GM23338 (cell line): ENCODE measurements at regions not wholly inside any gene's neighbourhood (a gene's known extent, or its start where the extent isn't known, plus 50 kb on each side); places are given as distances from the start of the nearest gene placed in this dataset.

ENCODE experiments used
- ATAC-seq: fragments of 200-7000 bp; cut with Tn5 transposase; 3 replicates; pipeline ENCODE4 v1.9.1; 2020
- DNase-seq: peaks from one replicate; pipeline ENCODE4 v3.0.0-alpha.2; 2015; ENCODE audit warnings: low spot score
- H2AFZ ChIP-seq: fragments of 200-600 bp; sonication (generic); 2 replicates; pipeline ENCODE4 v1.8.0; 2016; ENCODE audit warnings: antibody characterized with exemption, mild to moderate bottlenecking, moderate library complexity
- H3F3A ChIP-seq: fragments of 200-600 bp; sonication (generic); replicated peaks from 2 replicates; pipeline ENCODE4 v1.8.0; 2017; ENCODE audit warnings: antibody characterized with exemption, mixed run types, low read depth
- H3K27ac ChIP-seq: fragments of 200-600 bp; sonication (generic); 2 replicates; pipeline ENCODE4 v1.6.1; 2016; ENCODE audit warnings: low read depth
- H3K27me3 ChIP-seq: fragments of 200-600 bp; sonication (generic); 2 replicates; pipeline ENCODE4 v1.8.0; 2016; ENCODE audit warnings: mild to moderate bottlenecking, mixed run types, moderate library complexity; ENCODE audit not compliant: insufficient read depth
- H3K36me3 ChIP-seq: fragments of 200-600 bp; sonication (generic); 2 replicates; pipeline ENCODE4 v1.8.0; 2016; ENCODE audit warnings: mild to moderate bottlenecking; ENCODE audit not compliant: insufficient read depth
- H3K4me1 ChIP-seq: fragments of 200-600 bp; sonication (generic); 2 replicates; pipeline ENCODE4 v1.8.0; 2016; ENCODE audit warnings: mild to moderate bottlenecking, moderate library complexity; ENCODE audit not compliant: insufficient read depth
- H3K4me2 ChIP-seq: fragments of 200-600 bp; sonication (generic); 2 replicates; pipeline ENCODE4 v1.7.1; 2017; ENCODE audit warnings: mixed run types
- H3K4me3 ChIP-seq: fragments of 200-600 bp; sonication (generic); 2 replicates; pipeline ENCODE4 v1.6.1; 2016; ENCODE audit warnings: mixed run types
- H3K79me2 ChIP-seq: fragments of 200-600 bp; sonication (generic); replicated peaks from 2 replicates; pipeline ENCODE4 v1.8.0; 2017; ENCODE audit warnings: mild to moderate bottlenecking; ENCODE audit not compliant: insufficient read depth
- H3K9me2 ChIP-seq: fragments of 200-600 bp; sonication (generic); 2 replicates; pipeline ENCODE4 v1.8.0; 2017; ENCODE audit not compliant: insufficient read depth
- H4K20me1 ChIP-seq: fragments of 200-600 bp; sonication (generic); replicated peaks from 2 replicates; pipeline ENCODE4 v1.8.0; 2017; ENCODE audit warnings: mild to moderate bottlenecking; ENCODE audit not compliant: insufficient read depth
- H3K27ac Mint-ChIP-seq: 2 replicates; pipeline ENCODE4 v1.8.0; 2020; ENCODE audit warnings: inconsistent platforms, mild to moderate bottlenecking, moderate library complexity, mixed read lengths
- H3K27me3 Mint-ChIP-seq: 3 replicates; pipeline ENCODE4 v1.8.0; 2022; ENCODE audit warnings: low read depth, mild to moderate bottlenecking, moderate library complexity, mixed read lengths, inconsistent platforms; ENCODE audit not compliant: insufficient read depth, poor library complexity
- H3K36me3 Mint-ChIP-seq: 3 replicates; pipeline ENCODE4 v1.8.0; 2021; ENCODE audit warnings: low read depth, mild to moderate bottlenecking, inconsistent platforms, moderate library complexity, mixed read lengths
- H3K4me1 Mint-ChIP-seq: 3 replicates; pipeline ENCODE4 v1.8.0; 2020; ENCODE audit warnings: mild to moderate bottlenecking, inconsistent platforms, mixed read lengths
- H3K4me3 Mint-ChIP-seq: 3 replicates; pipeline ENCODE4 v1.8.0; 2021; ENCODE audit warnings: moderate library complexity, mild to moderate bottlenecking, inconsistent platforms, mixed read lengths
- H3K9me3 Mint-ChIP-seq: 3 replicates; pipeline ENCODE4 v1.8.0; 2020; ENCODE audit warnings: moderate library complexity, mild to moderate bottlenecking, inconsistent platforms, mixed read lengths
- EZH2 ChIP-seq: fragments of 200-600 bp; sonication (generic); IDR thresholded peaks from one replicate; pipeline ENCODE4 v1.8.0; 2017; ENCODE audit warnings: antibody characterized with exemption, mild to moderate bottlenecking, low read depth; ENCODE audit not compliant: unreplicated experiment
- EZH2phosphoT487 ChIP-seq: fragments of 200-600 bp; sonication (generic); IDR thresholded peaks from one replicate; pipeline ENCODE4 v1.8.1; 2018; ENCODE audit warnings: antibody characterized with exemption; ENCODE audit not compliant: unreplicated experiment
- NANOG ChIP-seq: IDR thresholded peaks from 2 replicates; pipeline ENCODE4 v1.6.1; 2016; ENCODE audit warnings: antibody characterized with exemption, borderline replicate concordance
- STAT1 ChIP-seq: IDR thresholded peaks from one replicate; pipeline ENCODE4 v1.6.1; 2016; ENCODE audit warnings: antibody characterized with exemption; ENCODE audit not compliant: unreplicated experiment
- ZNF114 ChIP-seq: fragments of 250-450 bp; sonication (Bioruptor Pico); IDR thresholded peaks from 2 replicates; pipeline ENCODE4 v1.5.0; 2020; ENCODE audit warnings: mild to moderate bottlenecking, moderate library complexity
- ZNF331 ChIP-seq: fragments of 250-450 bp; sonication (Bioruptor Pico); IDR thresholded peaks from 2 replicates; pipeline ENCODE4 v1.5.0; 2020; ENCODE audit warnings: low read depth, mild to moderate bottlenecking, moderate library complexity
- TF ChIP-seq, protein P1 (sequence below): IDR thresholded peaks from one replicate; pipeline ENCODE4 v1.6.1; 2018; ENCODE audit warnings: antibody characterized with exemption; ENCODE audit not compliant: unreplicated experiment
- TF ChIP-seq, protein P2 (sequence below), 2 experiments: fragments of 200-600 bp in 1 of 2; sonication (generic) in 1 of 2; conservative IDR thresholded peaks; 2 replicates each; pipeline versions ENCODE4 v1.5.1 to v1.6.1; 2016 to 2017; ENCODE audit warnings: antibody characterized with exemption in 2 of 2, low read depth in 2 of 2, mild to moderate bottlenecking in 2 of 2, moderate library complexity in 1 of 2
- TF ChIP-seq, protein P3 (sequence below): fragments of 250-450 bp; sonication (Bioruptor Pico); IDR thresholded peaks from 2 replicates; pipeline ENCODE4 v1.5.0; 2020; ENCODE audit warnings: mild to moderate bottlenecking, moderate library complexity
- TF ChIP-seq, protein P4 (sequence below): IDR thresholded peaks from 2 replicates; pipeline ENCODE4 v1.6.1; 2016; ENCODE audit warnings: antibody characterized with exemption

DNA sequence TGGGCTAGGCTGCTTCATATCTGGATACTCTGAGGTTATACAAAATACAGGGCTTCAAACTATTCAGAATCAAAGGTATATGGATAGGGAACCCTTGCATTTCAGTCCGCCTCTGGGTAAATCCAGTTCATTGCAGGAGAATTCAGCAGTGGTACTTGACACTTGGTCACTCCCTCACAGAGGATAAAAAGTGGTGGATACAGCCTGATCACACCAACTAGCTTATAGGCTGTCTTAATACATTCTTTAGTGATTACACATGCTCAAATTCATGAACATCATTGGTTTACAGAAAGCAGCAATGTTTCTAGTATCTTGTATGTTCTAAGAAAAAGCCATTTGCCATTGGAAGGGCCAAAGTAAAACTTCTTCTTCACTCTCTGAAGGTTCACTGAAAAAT is 104.8 kb upstream of the PDE5A start:
- ATAC-seq (no peak), DNase-seq (no peak)
- H3K27me3 Mint-ChIP-seq, result no peaks in the 10 kb centered on the region
- Histone ChIP-seq H3K79me2 (no peaks in the 10 kb centered on the region), H3K4me3 (no peak overlapping the region), H3K9me2 (peaks cover 5% of the 10 kb centered on the region; the same call in 1 of the 2 replicates), H3K4me2 (no peak overlapping the region), H2AFZ (no peak overlapping the region), H3K4me1 (peaks cover 6% of the 10 kb centered on the region; the same call in 1 of the 2 replicates), H3K27ac (no peak overlapping the region), H3F3A (no peaks in the 10 kb centered on the region), H3K36me3 (no peaks in the 10 kb centered on the region), H4K20me1 (no peaks in the 10 kb centered on the region), H3K27me3 (no peaks in the 10 kb centered on the region)
- peaks cover 16% of the 10 kb centered on the region; the same call in 2 of the 3 replicates for H3K4me1 Mint-ChIP-seq
- no peak overlapping the region for H3K27ac Mint-ChIP-seq
- H3K9me3 Mint-ChIP-seq, result 0 out of 3 replicates have a peak, but pooled peaks cover 3% of the 10 kb centered on the region
- H3K36me3 Mint-ChIP-seq, result no peaks in the 10 kb centered on the region
- no peak for TF ChIP-seq EZH2phosphoT487
- no peak for TF ChIP-seq ZNF114 (CRISPR knock-in tag)
- TF ChIP-seq NANOG, result no peak
- TF ChIP-seq, protein P1, sequence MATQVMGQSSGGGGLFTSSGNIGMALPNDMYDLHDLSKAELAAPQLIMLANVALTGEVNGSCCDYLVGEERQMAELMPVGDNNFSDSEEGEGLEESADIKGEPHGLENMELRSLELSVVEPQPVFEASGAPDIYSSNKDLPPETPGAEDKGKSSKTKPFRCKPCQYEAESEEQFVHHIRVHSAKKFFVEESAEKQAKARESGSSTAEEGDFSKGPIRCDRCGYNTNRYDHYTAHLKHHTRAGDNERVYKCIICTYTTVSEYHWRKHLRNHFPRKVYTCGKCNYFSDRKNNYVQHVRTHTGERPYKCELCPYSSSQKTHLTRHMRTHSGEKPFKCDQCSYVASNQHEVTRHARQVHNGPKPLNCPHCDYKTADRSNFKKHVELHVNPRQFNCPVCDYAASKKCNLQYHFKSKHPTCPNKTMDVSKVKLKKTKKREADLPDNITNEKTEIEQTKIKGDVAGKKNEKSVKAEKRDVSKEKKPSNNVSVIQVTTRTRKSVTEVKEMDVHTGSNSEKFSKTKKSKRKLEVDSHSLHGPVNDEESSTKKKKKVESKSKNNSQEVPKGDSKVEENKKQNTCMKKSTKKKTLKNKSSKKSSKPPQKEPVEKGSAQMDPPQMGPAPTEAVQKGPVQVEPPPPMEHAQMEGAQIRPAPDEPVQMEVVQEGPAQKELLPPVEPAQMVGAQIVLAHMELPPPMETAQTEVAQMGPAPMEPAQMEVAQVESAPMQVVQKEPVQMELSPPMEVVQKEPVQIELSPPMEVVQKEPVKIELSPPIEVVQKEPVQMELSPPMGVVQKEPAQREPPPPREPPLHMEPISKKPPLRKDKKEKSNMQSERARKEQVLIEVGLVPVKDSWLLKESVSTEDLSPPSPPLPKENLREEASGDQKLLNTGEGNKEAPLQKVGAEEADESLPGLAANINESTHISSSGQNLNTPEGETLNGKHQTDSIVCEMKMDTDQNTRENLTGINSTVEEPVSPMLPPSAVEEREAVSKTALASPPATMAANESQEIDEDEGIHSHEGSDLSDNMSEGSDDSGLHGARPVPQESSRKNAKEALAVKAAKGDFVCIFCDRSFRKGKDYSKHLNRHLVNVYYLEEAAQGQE, result no peak
- TF ChIP-seq, protein P2, sequence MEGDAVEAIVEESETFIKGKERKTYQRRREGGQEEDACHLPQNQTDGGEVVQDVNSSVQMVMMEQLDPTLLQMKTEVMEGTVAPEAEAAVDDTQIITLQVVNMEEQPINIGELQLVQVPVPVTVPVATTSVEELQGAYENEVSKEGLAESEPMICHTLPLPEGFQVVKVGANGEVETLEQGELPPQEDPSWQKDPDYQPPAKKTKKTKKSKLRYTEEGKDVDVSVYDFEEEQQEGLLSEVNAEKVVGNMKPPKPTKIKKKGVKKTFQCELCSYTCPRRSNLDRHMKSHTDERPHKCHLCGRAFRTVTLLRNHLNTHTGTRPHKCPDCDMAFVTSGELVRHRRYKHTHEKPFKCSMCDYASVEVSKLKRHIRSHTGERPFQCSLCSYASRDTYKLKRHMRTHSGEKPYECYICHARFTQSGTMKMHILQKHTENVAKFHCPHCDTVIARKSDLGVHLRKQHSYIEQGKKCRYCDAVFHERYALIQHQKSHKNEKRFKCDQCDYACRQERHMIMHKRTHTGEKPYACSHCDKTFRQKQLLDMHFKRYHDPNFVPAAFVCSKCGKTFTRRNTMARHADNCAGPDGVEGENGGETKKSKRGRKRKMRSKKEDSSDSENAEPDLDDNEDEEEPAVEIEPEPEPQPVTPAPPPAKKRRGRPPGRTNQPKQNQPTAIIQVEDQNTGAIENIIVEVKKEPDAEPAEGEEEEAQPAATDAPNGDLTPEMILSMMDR (conservative IDR thresholded peaks at IDR 0.05; ENCODE audit: low read depth in 2 of 2), result no peak
- TF ChIP-seq STAT1, result no peak
- TF ChIP-seq, protein P3, sequence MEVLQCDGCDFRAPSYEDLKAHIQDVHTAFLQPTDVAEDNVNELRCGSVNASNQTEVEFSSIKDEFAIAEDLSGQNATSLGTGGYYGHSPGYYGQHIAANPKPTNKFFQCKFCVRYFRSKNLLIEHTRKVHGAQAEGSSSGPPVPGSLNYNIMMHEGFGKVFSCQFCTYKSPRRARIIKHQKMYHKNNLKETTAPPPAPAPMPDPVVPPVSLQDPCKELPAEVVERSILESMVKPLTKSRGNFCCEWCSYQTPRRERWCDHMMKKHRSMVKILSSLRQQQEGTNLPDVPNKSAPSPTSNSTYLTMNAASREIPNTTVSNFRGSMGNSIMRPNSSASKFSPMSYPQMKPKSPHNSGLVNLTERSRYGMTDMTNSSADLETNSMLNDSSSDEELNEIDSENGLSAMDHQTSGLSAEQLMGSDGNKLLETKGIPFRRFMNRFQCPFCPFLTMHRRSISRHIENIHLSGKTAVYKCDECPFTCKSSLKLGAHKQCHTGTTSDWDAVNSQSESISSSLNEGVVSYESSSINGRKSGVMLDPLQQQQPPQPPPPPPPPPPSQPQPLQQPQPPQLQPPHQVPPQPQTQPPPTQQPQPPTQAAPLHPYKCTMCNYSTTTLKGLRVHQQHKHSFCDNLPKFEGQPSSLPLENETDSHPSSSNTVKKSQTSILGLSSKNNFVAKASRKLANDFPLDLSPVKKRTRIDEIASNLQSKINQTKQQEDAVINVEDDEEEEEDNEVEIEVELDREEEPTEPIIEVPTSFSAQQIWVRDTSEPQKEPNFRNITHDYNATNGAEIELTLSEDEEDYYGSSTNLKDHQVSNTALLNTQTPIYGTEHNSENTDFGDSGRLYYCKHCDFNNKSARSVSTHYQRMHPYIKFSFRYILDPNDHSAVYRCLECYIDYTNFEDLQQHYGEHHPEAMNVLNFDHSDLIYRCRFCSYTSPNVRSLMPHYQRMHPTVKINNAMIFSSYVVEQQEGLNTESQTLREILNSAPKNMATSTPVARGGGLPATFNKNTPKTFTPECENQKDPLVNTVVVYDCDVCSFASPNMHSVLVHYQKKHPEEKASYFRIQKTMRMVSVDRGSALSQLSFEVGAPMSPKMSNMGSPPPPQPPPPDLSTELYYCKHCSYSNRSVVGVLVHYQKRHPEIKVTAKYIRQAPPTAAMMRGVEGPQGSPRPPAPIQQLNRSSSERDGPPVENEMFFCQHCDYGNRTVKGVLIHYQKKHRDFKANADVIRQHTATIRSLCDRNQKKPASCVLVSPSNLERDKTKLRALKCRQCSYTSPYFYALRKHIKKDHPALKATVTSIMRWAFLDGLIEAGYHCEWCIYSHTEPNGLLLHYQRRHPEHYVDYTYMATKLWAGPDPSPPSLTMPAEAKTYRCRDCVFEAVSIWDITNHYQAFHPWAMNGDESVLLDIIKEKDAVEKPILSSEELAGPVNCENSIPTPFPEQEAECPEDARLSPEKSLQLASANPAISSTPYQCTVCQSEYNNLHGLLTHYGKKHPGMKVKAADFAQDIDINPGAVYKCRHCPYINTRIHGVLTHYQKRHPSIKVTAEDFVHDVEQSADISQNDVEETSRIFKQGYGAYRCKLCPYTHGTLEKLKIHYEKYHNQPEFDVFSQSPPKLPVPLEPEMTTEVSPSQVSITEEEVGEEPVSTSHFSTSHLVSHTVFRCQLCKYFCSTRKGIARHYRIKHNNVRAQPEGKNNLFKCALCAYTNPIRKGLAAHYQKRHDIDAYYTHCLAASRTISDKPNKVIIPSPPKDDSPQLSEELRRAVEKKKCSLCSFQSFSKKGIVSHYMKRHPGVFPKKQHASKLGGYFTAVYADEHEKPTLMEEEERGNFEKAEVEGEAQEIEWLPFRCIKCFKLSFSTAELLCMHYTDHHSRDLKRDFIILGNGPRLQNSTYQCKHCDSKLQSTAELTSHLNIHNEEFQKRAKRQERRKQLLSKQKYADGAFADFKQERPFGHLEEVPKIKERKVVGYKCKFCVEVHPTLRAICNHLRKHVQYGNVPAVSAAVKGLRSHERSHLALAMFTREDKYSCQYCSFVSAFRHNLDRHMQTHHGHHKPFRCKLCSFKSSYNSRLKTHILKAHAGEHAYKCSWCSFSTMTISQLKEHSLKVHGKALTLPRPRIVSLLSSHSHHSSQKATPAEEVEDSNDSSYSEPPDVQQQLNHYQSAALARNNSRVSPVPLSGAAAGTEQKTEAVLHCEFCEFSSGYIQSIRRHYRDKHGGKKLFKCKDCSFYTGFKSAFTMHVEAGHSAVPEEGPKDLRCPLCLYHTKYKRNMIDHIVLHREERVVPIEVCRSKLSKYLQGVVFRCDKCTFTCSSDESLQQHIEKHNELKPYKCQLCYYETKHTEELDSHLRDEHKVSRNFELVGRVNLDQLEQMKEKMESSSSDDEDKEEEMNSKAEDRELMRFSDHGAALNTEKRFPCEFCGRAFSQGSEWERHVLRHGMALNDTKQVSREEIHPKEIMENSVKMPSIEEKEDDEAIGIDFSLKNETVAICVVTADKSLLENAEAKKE (CRISPR knock-in tag), result no peak
- TF ChIP-seq, protein P4, sequence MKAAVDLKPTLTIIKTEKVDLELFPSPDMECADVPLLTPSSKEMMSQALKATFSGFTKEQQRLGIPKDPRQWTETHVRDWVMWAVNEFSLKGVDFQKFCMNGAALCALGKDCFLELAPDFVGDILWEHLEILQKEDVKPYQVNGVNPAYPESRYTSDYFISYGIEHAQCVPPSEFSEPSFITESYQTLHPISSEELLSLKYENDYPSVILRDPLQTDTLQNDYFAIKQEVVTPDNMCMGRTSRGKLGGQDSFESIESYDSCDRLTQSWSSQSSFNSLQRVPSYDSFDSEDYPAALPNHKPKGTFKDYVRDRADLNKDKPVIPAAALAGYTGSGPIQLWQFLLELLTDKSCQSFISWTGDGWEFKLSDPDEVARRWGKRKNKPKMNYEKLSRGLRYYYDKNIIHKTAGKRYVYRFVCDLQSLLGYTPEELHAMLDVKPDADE, result no peak
- TF ChIP-seq EZH2, result no peak
- no peak for TF ChIP-seq ZNF331 (CRISPR knock-in tag)
- H3K4me3 Mint-ChIP-seq, result no peak overlapping the region
